Peyer's patch (tissue), 4 donors: ENCODE measurements at regions not wholly inside any gene's neighbourhood (a gene's known extent, or its start where the extent isn't known, plus 50 kb on each side); places are given as distances from the start of the nearest gene placed in this dataset.

Experiments
- DNase-seq, 3 donors: peaks; one replicate each; pipeline ENCODE4 v3.0.0-alpha.2; 2017 to 2019
- H3K27ac ChIP-seq, 4 donors: fragments of 200-600 bp; sonication (generic); one replicate each; pipeline ENCODE4 v1.5.1; 2016 to 2019
- H3K27me3 ChIP-seq, 2 donors: fragments of 200-600 bp; sonication (generic); one replicate each; pipeline ENCODE4 v1.5.1; 2019
- H3K36me3 ChIP-seq, 3 donors: fragments of 200-600 bp; sonication (generic); one replicate each; pipeline ENCODE4 v1.5.1; 2016 to 2019
- H3K4me1 ChIP-seq, 4 donors: fragments of 200-600 bp; sonication (generic); one replicate each; pipeline ENCODE4 v1.5.1; 2016 to 2019
- H3K4me3 ChIP-seq, 4 donors: fragments of 200-600 bp; sonication (generic); 1 replicate in 3 of 4; 2 replicates in 1 of 4; pipeline ENCODE4 v1.5.1; 2016 to 2019; ENCODE audit warnings: mild to moderate bottlenecking in 1 of 4
- H3K9me3 ChIP-seq, 4 donors: fragments of 200-600 bp; sonication (generic); one replicate each; pipeline ENCODE4 v1.5.1; 2016 to 2019; ENCODE audit warnings: mild to moderate bottlenecking in 1 of 4
- POLR2A ChIP-seq, 2 donors: fragments of 450-650 bp; IDR thresholded peaks; one replicate each; pipeline ENCODE4 v1.5.1; 2017; ENCODE audit warnings: antibody characterized with exemption in 2 of 2, mild to moderate bottlenecking in 2 of 2, moderate library complexity in 2 of 2
- TF ChIP-seq, protein P1 (sequence below), 6 experiments: fragments of 450-650 bp in 4 of 6; fragments of 200-600 bp in 2 of 6; sonication (generic) in 1 of 6; IDR thresholded peaks; one replicate each; pipeline ENCODE4 v1.5.1; 2017 to 2019; ENCODE audit warnings: antibody characterized with exemption in 6 of 6, mild to moderate bottlenecking in 3 of 6, moderate library complexity in 1 of 6

DNA sequence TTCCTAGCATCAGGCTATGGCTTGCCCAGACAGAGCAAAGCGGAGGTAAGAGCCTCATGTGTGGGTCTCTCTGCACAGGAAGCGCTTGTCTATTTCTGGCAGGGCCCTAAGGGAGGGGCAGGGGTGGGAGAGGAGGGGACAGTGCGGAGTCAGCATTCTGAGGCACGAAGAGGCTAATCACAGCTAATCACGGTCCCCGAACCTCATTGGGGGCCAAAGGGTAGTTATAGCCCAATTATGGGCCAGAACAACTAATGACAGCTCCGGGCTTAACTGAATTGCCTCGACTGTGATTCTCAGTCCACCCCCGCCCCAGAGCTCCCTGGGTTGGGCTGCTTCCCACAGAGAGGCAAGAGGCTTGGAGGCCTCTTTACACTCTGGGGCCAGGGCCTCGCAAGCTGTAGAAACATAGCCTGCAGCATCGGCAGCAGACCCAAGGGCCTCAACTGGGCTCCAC lies 72.7 kb upstream of the PRDM11 start:
- H3K27me3 ChIP-seq: no peaks in the 10 kb centered on the region
- H3K4me3 ChIP-seq: no peak overlapping the region
- H3K27ac ChIP-seq: no peak overlapping the region
- no peaks in the 10 kb centered on the region for H3K9me3 ChIP-seq
- TF ChIP-seq, protein P1, sequence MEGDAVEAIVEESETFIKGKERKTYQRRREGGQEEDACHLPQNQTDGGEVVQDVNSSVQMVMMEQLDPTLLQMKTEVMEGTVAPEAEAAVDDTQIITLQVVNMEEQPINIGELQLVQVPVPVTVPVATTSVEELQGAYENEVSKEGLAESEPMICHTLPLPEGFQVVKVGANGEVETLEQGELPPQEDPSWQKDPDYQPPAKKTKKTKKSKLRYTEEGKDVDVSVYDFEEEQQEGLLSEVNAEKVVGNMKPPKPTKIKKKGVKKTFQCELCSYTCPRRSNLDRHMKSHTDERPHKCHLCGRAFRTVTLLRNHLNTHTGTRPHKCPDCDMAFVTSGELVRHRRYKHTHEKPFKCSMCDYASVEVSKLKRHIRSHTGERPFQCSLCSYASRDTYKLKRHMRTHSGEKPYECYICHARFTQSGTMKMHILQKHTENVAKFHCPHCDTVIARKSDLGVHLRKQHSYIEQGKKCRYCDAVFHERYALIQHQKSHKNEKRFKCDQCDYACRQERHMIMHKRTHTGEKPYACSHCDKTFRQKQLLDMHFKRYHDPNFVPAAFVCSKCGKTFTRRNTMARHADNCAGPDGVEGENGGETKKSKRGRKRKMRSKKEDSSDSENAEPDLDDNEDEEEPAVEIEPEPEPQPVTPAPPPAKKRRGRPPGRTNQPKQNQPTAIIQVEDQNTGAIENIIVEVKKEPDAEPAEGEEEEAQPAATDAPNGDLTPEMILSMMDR (IDR thresholded peaks at IDR 0.05): no peak
- no peak for TF ChIP-seq POLR2A (IDR thresholded peaks at IDR 0.05)
- no peaks in the 10 kb centered on the region for H3K36me3 ChIP-seq
- H3K4me1 ChIP-seq: no peaks in the 10 kb centered on the region
- peak in 1 of 3 donors; percentile 42 for DNase-seq

DNA sequence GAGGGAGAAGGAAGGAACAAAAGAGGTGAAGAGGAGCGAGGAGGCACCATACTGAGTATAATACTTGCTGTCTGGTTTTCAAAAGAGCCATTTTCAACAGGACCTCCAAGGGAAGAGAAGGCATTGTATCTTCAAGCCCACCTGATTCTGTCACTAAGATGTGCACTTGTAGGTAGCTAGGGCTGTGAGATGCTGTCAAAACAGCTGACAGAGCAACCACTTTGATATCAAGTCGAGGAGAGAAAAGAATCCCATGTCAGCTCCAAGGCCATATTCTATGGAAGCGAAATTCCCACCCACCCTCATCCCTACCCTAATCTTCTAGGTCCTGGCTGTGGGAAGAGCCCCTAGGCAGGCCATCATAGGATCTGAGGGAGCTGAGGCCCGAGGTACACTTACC lies 70.9 kb upstream of the PRDM11 start:
- Histone ChIP-seq H3K9me3 (no peaks in the 10 kb centered on the region), H3K4me3 (no peak overlapping the region), H3K27ac (no peak overlapping the region), H3K4me1 (peaks cover 0 to 15% (median 11%) of the 10 kb centered on the region in 4 donors), H3K27me3 (no peaks in the 10 kb centered on the region), H3K36me3 (no peaks in the 10 kb centered on the region)
- no peak for DNase-seq
- no peak for TF ChIP-seq POLR2A (IDR thresholded peaks at IDR 0.05)
- TF ChIP-seq, protein P1 (IDR thresholded peaks at IDR 0.05): no peak

DNA sequence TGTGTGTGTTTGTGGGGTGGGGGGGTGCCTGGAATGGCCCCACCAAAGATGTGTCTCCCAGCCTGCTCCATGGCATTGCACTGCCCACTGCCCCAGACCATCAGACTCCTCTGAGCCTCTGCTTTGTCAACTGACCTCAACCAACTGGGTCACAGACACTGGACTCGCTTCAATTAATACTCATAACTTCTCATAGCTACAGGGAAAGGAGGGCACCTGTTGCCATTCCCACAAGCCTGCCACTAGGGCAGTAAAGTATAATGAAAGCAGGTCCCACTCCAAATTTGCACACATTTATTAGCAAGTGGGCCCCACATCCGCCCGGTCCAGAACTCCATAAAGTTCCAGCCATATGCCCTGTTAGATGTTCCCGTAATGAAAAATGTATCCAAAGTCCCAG lies 70.5 kb upstream of the PRDM11 start:
- H3K4me1 ChIP-seq: peaks cover 0 to 17% (median 13%) of the 10 kb centered on the region in 4 donors
- DNase-seq: no peak
- no peak for TF ChIP-seq POLR2A (IDR thresholded peaks at IDR 0.05)
- TF ChIP-seq, protein P1 (IDR thresholded peaks at IDR 0.05): no peak
- H3K36me3 ChIP-seq: no peaks in the 10 kb centered on the region
- no peaks in the 10 kb centered on the region for H3K9me3 ChIP-seq
- no peak overlapping the region for H3K27ac ChIP-seq
- H3K4me3 ChIP-seq: no peak overlapping the region
- H3K27me3 ChIP-seq: no peaks in the 10 kb centered on the region

DNA sequence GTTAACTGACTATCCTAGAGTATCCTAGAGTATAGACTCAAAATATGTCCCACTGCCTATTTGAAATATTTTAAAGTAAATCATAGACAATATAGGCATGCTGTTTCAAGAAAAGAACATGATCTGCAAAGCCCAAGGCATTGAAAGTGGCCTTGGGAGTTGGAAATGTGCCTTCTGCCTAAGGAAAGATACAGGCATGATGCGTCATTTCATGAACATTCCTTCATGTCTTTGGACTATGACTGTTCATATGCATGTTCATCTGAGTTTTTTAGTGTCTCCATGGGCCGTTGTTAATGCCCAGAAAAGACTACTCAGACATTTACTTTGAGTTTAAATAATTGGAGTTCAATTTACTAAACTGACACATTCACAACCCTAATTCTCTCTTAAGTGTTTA lies 69.7 kb upstream of the PRDM11 start:
- no peak for TF ChIP-seq POLR2A (IDR thresholded peaks at IDR 0.05)
- TF ChIP-seq, protein P1 (IDR thresholded peaks at IDR 0.05): no peak
- DNase-seq: no peak
- Histone ChIP-seq H3K9me3 (no peaks in the 10 kb centered on the region), H3K4me1 (peaks cover 0 to 17% (median 13%) of the 10 kb centered on the region in 4 donors), H3K4me3 (no peak overlapping the region), H3K36me3 (no peaks in the 10 kb centered on the region), H3K27ac (no peak overlapping the region), H3K27me3 (no peaks in the 10 kb centered on the region)

DNA sequence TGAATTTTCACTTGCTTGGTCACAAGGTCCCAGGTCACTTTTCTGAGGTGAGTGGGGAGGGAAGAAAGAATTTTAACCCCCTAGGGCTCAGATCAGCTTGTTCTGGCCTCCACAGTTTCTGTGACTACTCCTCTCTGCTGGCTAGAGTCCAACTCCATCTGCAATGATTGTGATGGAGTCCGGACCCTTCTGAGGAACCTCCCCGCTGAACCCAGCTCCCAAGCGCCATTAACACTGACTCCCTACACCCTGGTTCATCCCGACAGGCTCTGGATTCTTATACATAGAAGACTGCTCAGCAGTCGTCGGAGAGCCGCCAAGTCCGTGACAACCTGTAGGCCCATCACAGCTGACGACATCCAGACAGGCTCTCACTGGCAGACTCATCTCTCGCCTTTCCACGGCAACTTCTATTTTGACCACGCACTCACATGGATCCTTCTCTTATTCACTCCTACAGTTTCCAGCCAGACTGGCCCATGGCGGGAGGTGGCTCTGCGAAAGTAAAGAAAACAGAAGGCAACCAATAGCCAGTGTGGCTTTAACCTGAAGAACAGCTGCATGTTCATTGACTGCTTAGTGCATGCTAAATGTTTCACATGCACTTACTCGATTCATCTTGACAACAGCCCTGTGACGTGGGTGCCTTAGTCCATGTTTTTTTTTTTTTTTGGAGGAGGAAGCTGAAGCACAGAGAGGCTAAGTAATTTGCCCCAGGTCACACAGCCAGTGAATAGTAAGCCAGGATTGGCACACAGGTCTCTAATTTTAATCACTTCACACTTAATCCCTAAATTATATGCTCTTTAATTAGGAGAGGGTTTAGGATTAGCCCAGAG lies 68.0 kb upstream of the PRDM11 start:
- no peak for DNase-seq
- H3K36me3 ChIP-seq: no peaks in the 10 kb centered on the region

More for the DNA sequence above, 68.0 kb upstream of the PRDM11 start:
- Histone ChIP-seq H3K4me3 (no peak overlapping the region), H3K27ac (peak overlapping the region in 1 of 4 donors; percentile 40), H3K9me3 (no peaks in the 10 kb centered on the region), H3K27me3 (no peaks in the 10 kb centered on the region), H3K4me1 (peaks cover 0 to 21% (median 13%) of the 10 kb centered on the region in 4 donors)
- TF ChIP-seq, protein P1 (IDR thresholded peaks at IDR 0.05): no peak
- no peak for TF ChIP-seq POLR2A (IDR thresholded peaks at IDR 0.05)
